H1 (cell line): ENCODE measurements at regions not wholly inside any gene's neighbourhood (a gene's known extent, or its start where the extent isn't known, plus 50 kb on each side); places are given as distances from the start of the nearest gene placed in this dataset.

ENCODE experiments used
- CTCF ChIP-seq, 3 experiments: IDR thresholded peaks; 1 replicate in 2 of 3; 2 replicates in 1 of 3; pipeline versions ENCODE4 v1.5.1 to v1.6.1; 2011; ENCODE audit warnings: low read length in 3 of 3, mild to moderate bottlenecking in 3 of 3, inconsistent platforms in 2 of 3, low read depth in 1 of 3, moderate library complexity in 1 of 3; ENCODE audit not compliant: insufficient read depth in 1 of 3; ENCODE audit errors: control extremely low read depth in 1 of 3
- MAX ChIP-seq: IDR thresholded peaks from 2 replicates; pipeline ENCODE4 v1.6.1; 2012; ENCODE audit warnings: inconsistent platforms
- POLR2A ChIP-seq, 2 experiments: IDR thresholded peaks; 1 replicate in 1 of 2; 2 replicates in 1 of 2; pipeline ENCODE4 v1.6.1; 2011; ENCODE audit warnings: low read depth in 2 of 2, low read length in 2 of 2, mild to moderate bottlenecking in 2 of 2; ENCODE audit errors: control extremely low read depth in 1 of 2

GRCh38 chr5:67617051-67617450 is 420.5 kb upstream of the CD180 start:
- TF ChIP-seq CTCF (IDR thresholded peaks at IDR 0.05; ENCODE audit: control extremely low read depth in 1 of 3, insufficient read depth in 1 of 3, low read depth in 1 of 3, low read length in 3 of 3) = no peak
- TF ChIP-seq MAX = no peak
- TF ChIP-seq POLR2A (IDR thresholded peaks at IDR 0.05; ENCODE audit: control extremely low read depth in 1 of 2, low read depth in 2 of 2, low read length in 2 of 2) = no peak
